ENCODE measurements at regions not wholly inside any gene's neighbourhood (a gene's known extent, or its start where the extent isn't known, plus 50 kb on each side); places are given as distances from the start of the nearest gene placed in this dataset.

- ChIA-PET CTCF (interaction anchor here (1.1 kb wide), 1 partner anchor 10 kb away, joined by 3 read pairs; no protein-coding TSS in a partner anchor), POLR2A (no interaction called here)
- H3K4me3 ChIP-seq (ENCODE audit: low read depth, low read length) = no peak overlapping the region
- TF ChIP-seq, protein P1, sequence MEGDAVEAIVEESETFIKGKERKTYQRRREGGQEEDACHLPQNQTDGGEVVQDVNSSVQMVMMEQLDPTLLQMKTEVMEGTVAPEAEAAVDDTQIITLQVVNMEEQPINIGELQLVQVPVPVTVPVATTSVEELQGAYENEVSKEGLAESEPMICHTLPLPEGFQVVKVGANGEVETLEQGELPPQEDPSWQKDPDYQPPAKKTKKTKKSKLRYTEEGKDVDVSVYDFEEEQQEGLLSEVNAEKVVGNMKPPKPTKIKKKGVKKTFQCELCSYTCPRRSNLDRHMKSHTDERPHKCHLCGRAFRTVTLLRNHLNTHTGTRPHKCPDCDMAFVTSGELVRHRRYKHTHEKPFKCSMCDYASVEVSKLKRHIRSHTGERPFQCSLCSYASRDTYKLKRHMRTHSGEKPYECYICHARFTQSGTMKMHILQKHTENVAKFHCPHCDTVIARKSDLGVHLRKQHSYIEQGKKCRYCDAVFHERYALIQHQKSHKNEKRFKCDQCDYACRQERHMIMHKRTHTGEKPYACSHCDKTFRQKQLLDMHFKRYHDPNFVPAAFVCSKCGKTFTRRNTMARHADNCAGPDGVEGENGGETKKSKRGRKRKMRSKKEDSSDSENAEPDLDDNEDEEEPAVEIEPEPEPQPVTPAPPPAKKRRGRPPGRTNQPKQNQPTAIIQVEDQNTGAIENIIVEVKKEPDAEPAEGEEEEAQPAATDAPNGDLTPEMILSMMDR (IDR thresholded peaks at IDR 0.05; ENCODE audit: insufficient read depth, low read length, missing control alignments) = no peak
- no peak for DNase-seq (ENCODE audit: low read depth, low spot score)
Observed at GRCh38 chr10:6759961-6760360, 179.9 kb upstream of the PRKCQ start.

- CTCF ChIA-PET = no interaction called here
- TF ChIP-seq, protein P1 (IDR thresholded peaks at IDR 0.05; ENCODE audit: insufficient read depth, low read length, missing control alignments) = no peak
- no peak for DNase-seq (ENCODE audit: low read depth, low spot score)
- H3K4me3 ChIP-seq (ENCODE audit: low read depth, low read length) = no peak overlapping the region
- POLR2A ChIA-PET = no interaction called here
Observed at GRCh38 chr10:6757158-6757557, 177.1 kb upstream of the PRKCQ start.

DNA sequence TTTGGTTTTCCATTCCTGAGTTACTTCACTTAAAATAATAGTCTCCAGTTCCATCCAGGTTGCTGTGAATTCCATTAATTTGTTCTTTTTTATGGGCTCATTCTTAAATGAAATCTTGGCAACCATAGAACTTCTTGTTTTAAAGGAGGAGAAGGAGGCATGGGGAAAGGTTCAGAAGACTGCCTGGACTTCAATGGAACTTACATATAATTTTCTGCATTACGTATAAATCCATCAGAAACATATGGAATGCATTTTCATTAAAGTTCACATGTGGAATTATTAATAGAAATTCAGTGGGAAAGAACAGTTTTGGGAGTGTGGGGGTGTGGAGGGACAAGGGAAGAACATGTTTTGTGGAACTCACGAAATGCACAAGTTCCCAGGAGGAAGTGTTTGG is 176.6 kb upstream of the PRKCQ start:
- TF ChIP-seq, protein P1 (IDR thresholded peaks at IDR 0.05; ENCODE audit: insufficient read depth, low read length, missing control alignments) = no peak
- no peak for DNase-seq (ENCODE audit: low read depth, low spot score)
- ChIA-PET CTCF (no interaction called here), POLR2A (no interaction called here)
- H3K4me3 ChIP-seq (ENCODE audit: low read depth, low read length) = no peak overlapping the region

DNA sequence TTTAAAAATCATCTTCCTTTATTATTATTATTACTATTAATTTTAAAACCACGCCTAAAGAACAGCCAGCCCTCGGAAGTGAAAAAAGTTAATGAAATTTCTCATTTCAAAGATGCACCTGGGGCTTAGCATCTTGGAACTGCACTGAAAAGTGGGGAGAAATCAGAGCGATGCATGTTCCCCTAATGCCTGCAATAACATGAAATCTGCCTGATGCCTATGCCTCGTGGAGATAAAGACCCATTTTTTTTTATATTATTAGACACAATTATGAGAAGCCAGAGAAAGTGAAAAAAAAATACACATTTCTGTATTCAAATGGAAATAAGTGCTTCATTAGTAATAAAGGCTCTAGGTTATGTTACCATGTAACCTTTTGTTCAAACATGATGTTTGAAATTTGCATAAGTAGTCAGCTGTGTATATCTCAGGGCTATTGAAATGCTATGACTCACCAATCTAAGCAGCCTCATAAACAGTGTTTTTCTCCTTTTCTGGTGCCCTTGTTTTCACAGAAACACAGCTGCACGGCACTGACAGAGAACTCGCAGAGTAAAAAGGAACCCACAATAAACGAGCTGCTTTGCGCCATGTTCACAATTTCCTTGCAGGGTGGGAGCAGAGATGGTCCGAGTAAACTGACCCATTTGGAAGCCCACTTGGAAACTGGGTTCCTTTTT is 175.8 kb upstream of the PRKCQ start:
- ChIA-PET POLR2A (no interaction called here), CTCF (no interaction called here)
- no peak for DNase-seq (ENCODE audit: low read depth, low spot score)
- H3K4me3 ChIP-seq (ENCODE audit: low read depth, low read length) = no peak overlapping the region
- TF ChIP-seq, protein P1 (IDR thresholded peaks at IDR 0.05; ENCODE audit: insufficient read depth, low read length, missing control alignments) = no peak

GRCh38 chr10:6753644-6754043 is 173.6 kb upstream of the PRKCQ start:
- no peak for DNase-seq (ENCODE audit: low read depth, low spot score)
- POLR2A ChIA-PET = no interaction called here
- TF ChIP-seq, protein P1 (IDR thresholded peaks at IDR 0.05; ENCODE audit: insufficient read depth, low read length, missing control alignments) = no peak
- no peak overlapping the region for H3K4me3 ChIP-seq (ENCODE audit: low read depth, low read length)
- CTCF ChIA-PET = no interaction called here

- H3K4me3 ChIP-seq (ENCODE audit: low read depth, low read length) = no peak overlapping the region
- no peak for DNase-seq (ENCODE audit: low read depth, low spot score)
- POLR2A ChIA-PET = no interaction called here
- TF ChIP-seq, protein P1 (IDR thresholded peaks at IDR 0.05; ENCODE audit: insufficient read depth, low read length, missing control alignments) = no peak
- CTCF ChIA-PET = no interaction called here
Observed at GRCh38 chr10:6751363-6751762, 171.3 kb upstream of the PRKCQ start.
